Mammary epithelial cell (primary cell): ENCODE measurements at regions not wholly inside any gene's neighbourhood (a gene's known extent, or its start where the extent isn't known, plus 50 kb on each side); places are given as distances from the start of the nearest gene placed in this dataset.

Experiments
- EZH2 ChIP-seq: IDR thresholded peaks from 2 replicates; pipeline ENCODE4 v1.6.1; 2012; ENCODE audit warnings: low read length, inconsistent platforms, borderline replicate concordance
- TF ChIP-seq, protein P1 (sequence below), 2 donors: IDR thresholded peaks in 1 of 2; conservative IDR thresholded peaks in 1 of 2; 2 replicates each; pipeline ENCODE4 v1.5.1; 2011 to 2012; ENCODE audit warnings: inconsistent platforms in 2 of 2, low read length in 2 of 2, mild to moderate bottlenecking in 2 of 2, control low read depth in 1 of 2, low read depth in 1 of 2; ENCODE audit not compliant: insufficient read depth in 1 of 2; ENCODE audit errors: extremely low read depth in 1 of 2

DNA sequence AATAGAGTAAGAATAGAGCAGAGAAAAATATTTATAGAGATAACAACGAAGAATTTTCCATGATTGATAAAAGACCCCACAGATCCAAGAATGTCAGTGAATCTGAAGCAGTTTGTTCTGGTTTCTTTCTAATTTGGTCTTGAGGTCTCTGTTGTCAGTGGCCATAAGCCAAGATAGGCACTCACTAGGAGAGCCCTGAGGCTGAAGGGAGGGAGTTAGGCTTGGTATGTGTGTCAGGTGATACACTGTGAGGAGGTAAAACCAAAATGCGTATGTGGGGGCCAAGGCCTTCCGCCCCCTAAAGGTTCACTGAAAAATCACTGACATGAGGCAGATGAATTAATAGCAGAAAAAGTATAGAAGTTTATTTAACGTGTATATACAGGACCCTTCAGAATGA, 382.3 kb upstream of the HTR2C start:
- TF ChIP-seq EZH2, result no peak
- TF ChIP-seq, protein P1, sequence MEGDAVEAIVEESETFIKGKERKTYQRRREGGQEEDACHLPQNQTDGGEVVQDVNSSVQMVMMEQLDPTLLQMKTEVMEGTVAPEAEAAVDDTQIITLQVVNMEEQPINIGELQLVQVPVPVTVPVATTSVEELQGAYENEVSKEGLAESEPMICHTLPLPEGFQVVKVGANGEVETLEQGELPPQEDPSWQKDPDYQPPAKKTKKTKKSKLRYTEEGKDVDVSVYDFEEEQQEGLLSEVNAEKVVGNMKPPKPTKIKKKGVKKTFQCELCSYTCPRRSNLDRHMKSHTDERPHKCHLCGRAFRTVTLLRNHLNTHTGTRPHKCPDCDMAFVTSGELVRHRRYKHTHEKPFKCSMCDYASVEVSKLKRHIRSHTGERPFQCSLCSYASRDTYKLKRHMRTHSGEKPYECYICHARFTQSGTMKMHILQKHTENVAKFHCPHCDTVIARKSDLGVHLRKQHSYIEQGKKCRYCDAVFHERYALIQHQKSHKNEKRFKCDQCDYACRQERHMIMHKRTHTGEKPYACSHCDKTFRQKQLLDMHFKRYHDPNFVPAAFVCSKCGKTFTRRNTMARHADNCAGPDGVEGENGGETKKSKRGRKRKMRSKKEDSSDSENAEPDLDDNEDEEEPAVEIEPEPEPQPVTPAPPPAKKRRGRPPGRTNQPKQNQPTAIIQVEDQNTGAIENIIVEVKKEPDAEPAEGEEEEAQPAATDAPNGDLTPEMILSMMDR (conservative IDR thresholded peaks at IDR 0.05 in 1 of 2, IDR thresholded peaks at IDR 0.05 in 1 of 2; ENCODE audit: extremely low read depth in 1 of 2, insufficient read depth in 1 of 2, low read depth in 1 of 2, low read length in 2 of 2), result no peak
